ENCODE measurements at regions not wholly inside any gene's neighbourhood (a gene's known extent, or its start where the extent isn't known, plus 50 kb on each side); places are given as distances from the start of the nearest gene placed in this dataset.

- no peaks in the 10 kb centered on the region for H3K36me3 ChIP-seq (ENCODE audit: control insufficient read depth, insufficient read depth, low read length)
- no peaks in the 10 kb centered on the region for H3K4me1 ChIP-seq (ENCODE audit: control insufficient read depth, insufficient read depth, low read length)
- H3K27me3 ChIP-seq (ENCODE audit: control insufficient read depth, insufficient read depth, low read length) = no peaks in the 10 kb centered on the region
- no peak for DNase-seq
- no peak overlapping the region for H3K27ac ChIP-seq (ENCODE audit: low read length)
- no peak overlapping the region for H3K4me3 ChIP-seq (ENCODE audit: low read length)
- no CpG with 5 or more reads among the region's 2 CpGs for WGBS (ENCODE audit: insufficient coverage, low lambda C conversion rate)
- H3K9me3 ChIP-seq (ENCODE audit: control insufficient read depth, low read depth, low read length) = no peaks in the 10 kb centered on the region
Observed at GRCh38 chr4:101515099-101515498, 167.8 kb upstream of the PPP3CA start.

GRCh38 chr4:101512416-101512815 is 165.1 kb upstream of the PPP3CA start:
- Histone ChIP-seq H3K27ac (ENCODE audit: low read length) (no peak overlapping the region), H3K9me3 (ENCODE audit: control insufficient read depth, low read depth, low read length) (no peaks in the 10 kb centered on the region), H3K4me1 (ENCODE audit: control insufficient read depth, insufficient read depth, low read length) (no peaks in the 10 kb centered on the region), H3K36me3 (ENCODE audit: control insufficient read depth, insufficient read depth, low read length) (no peaks in the 10 kb centered on the region), H3K27me3 (ENCODE audit: control insufficient read depth, insufficient read depth, low read length) (no peaks in the 10 kb centered on the region), H3K4me3 (ENCODE audit: low read length) (no peak overlapping the region)
- DNase-seq = no peak
- 100% methylated on average over 1 of the region's 2 CpGs for WGBS (ENCODE audit: insufficient coverage, low lambda C conversion rate)

- H3K36me3 ChIP-seq (ENCODE audit: control insufficient read depth, insufficient read depth, low read length) = no peaks in the 10 kb centered on the region
- H3K27ac ChIP-seq (ENCODE audit: low read length) = no peak overlapping the region
- H3K4me3 ChIP-seq (ENCODE audit: low read length) = no peak overlapping the region
- no peak for DNase-seq
- no peaks in the 10 kb centered on the region for H3K9me3 ChIP-seq (ENCODE audit: control insufficient read depth, low read depth, low read length)
- no peaks in the 10 kb centered on the region for H3K4me1 ChIP-seq (ENCODE audit: control insufficient read depth, insufficient read depth, low read length)
- no peaks in the 10 kb centered on the region for H3K27me3 ChIP-seq (ENCODE audit: control insufficient read depth, insufficient read depth, low read length)
Observed at GRCh38 chr4:101501421-101501820, 154.1 kb upstream of the PPP3CA start.

GRCh38 chr4:101500742-101501141 is 153.4 kb upstream of the PPP3CA start:
- Histone ChIP-seq H3K9me3 (ENCODE audit: control insufficient read depth, low read depth, low read length) (no peaks in the 10 kb centered on the region), H3K36me3 (ENCODE audit: control insufficient read depth, insufficient read depth, low read length) (no peaks in the 10 kb centered on the region), H3K27ac (ENCODE audit: low read length) (no peak overlapping the region), H3K27me3 (ENCODE audit: control insufficient read depth, insufficient read depth, low read length) (no peaks in the 10 kb centered on the region), H3K4me1 (ENCODE audit: control insufficient read depth, insufficient read depth, low read length) (no peaks in the 10 kb centered on the region), H3K4me3 (ENCODE audit: low read length) (no peak overlapping the region)
- no peak for DNase-seq

GRCh38 chr4:101475246-101475645 is 127.9 kb upstream of the PPP3CA start:
- Histone ChIP-seq H3K27ac (ENCODE audit: low read length) (no peak overlapping the region), H3K36me3 (ENCODE audit: control insufficient read depth, insufficient read depth, low read length) (no peaks in the 10 kb centered on the region), H3K4me1 (ENCODE audit: control insufficient read depth, insufficient read depth, low read length) (no peaks in the 10 kb centered on the region), H3K27me3 (ENCODE audit: control insufficient read depth, insufficient read depth, low read length) (no peaks in the 10 kb centered on the region), H3K9me3 (ENCODE audit: control insufficient read depth, low read depth, low read length) (no peaks in the 10 kb centered on the region), H3K4me3 (ENCODE audit: low read length) (no peak overlapping the region)
- no CpG with 5 or more reads among the region's 1 CpG for WGBS (ENCODE audit: insufficient coverage, low lambda C conversion rate)
- DNase-seq = no peak

GRCh38 chr4:101471201-101471600 is 123.9 kb upstream of the PPP3CA start:
- Histone ChIP-seq H3K27ac (ENCODE audit: low read length) (no peak overlapping the region), H3K4me3 (ENCODE audit: low read length) (no peak overlapping the region), H3K36me3 (ENCODE audit: control insufficient read depth, insufficient read depth, low read length) (no peaks in the 10 kb centered on the region), H3K4me1 (ENCODE audit: control insufficient read depth, insufficient read depth, low read length) (no peaks in the 10 kb centered on the region), H3K9me3 (ENCODE audit: control insufficient read depth, low read depth, low read length) (no peaks in the 10 kb centered on the region), H3K27me3 (ENCODE audit: control insufficient read depth, insufficient read depth, low read length) (no peaks in the 10 kb centered on the region)
- no peak for DNase-seq

- no peaks in the 10 kb centered on the region for H3K4me1 ChIP-seq (ENCODE audit: control insufficient read depth, insufficient read depth, low read length)
- H3K9me3 ChIP-seq (ENCODE audit: control insufficient read depth, low read depth, low read length) = no peaks in the 10 kb centered on the region
- H3K4me3 ChIP-seq (ENCODE audit: low read length) = no peak overlapping the region
- H3K36me3 ChIP-seq (ENCODE audit: control insufficient read depth, insufficient read depth, low read length) = no peaks in the 10 kb centered on the region
- no peaks in the 10 kb centered on the region for H3K27me3 ChIP-seq (ENCODE audit: control insufficient read depth, insufficient read depth, low read length)
- WGBS (ENCODE audit: insufficient coverage, low lambda C conversion rate) = no CpG with 5 or more reads among the region's 2 CpGs
- H3K27ac ChIP-seq (ENCODE audit: low read length) = no peak overlapping the region
- no peak for DNase-seq
Observed at GRCh38 chr4:101464596-101464995, 117.3 kb upstream of the PPP3CA start.

- Histone ChIP-seq H3K9me3 (ENCODE audit: control insufficient read depth, low read depth, low read length) (no peaks in the 10 kb centered on the region), H3K36me3 (ENCODE audit: control insufficient read depth, insufficient read depth, low read length) (no peaks in the 10 kb centered on the region), H3K4me3 (ENCODE audit: low read length) (no peak overlapping the region), H3K27me3 (ENCODE audit: control insufficient read depth, insufficient read depth, low read length) (no peaks in the 10 kb centered on the region), H3K4me1 (ENCODE audit: control insufficient read depth, insufficient read depth, low read length) (no peaks in the 10 kb centered on the region), H3K27ac (ENCODE audit: low read length) (no peak overlapping the region)
- DNase-seq = no peak
Observed at GRCh38 chr4:101458914-101459313, 111.6 kb upstream of the PPP3CA start.

- no CpG with 5 or more reads among the region's 5 CpGs for WGBS (ENCODE audit: insufficient coverage, low lambda C conversion rate)
- no peak for DNase-seq
- H3K27me3 ChIP-seq (ENCODE audit: control insufficient read depth, insufficient read depth, low read length) = no peaks in the 10 kb centered on the region
- no peaks in the 10 kb centered on the region for H3K36me3 ChIP-seq (ENCODE audit: control insufficient read depth, insufficient read depth, low read length)
- no peaks in the 10 kb centered on the region for H3K4me1 ChIP-seq (ENCODE audit: control insufficient read depth, insufficient read depth, low read length)
- no peaks in the 10 kb centered on the region for H3K9me3 ChIP-seq (ENCODE audit: control insufficient read depth, low read depth, low read length)
- no peak overlapping the region for H3K27ac ChIP-seq (ENCODE audit: low read length)
- H3K4me3 ChIP-seq (ENCODE audit: low read length) = no peak overlapping the region
Observed at GRCh38 chr4:101458473-101458872, 111.1 kb upstream of the PPP3CA start.

- Histone ChIP-seq H3K36me3 (ENCODE audit: control insufficient read depth, insufficient read depth, low read length) (no peaks in the 10 kb centered on the region), H3K27me3 (ENCODE audit: control insufficient read depth, insufficient read depth, low read length) (no peaks in the 10 kb centered on the region), H3K4me1 (ENCODE audit: control insufficient read depth, insufficient read depth, low read length) (no peaks in the 10 kb centered on the region), H3K27ac (ENCODE audit: low read length) (no peak overlapping the region), H3K4me3 (ENCODE audit: low read length) (no peak overlapping the region), H3K9me3 (ENCODE audit: control insufficient read depth, low read depth, low read length) (no peaks in the 10 kb centered on the region)
- DNase-seq = no peak
- WGBS (ENCODE audit: insufficient coverage, low lambda C conversion rate) = no CpG with 5 or more reads among the region's 1 CpG
Observed at GRCh38 chr4:101451086-101451485, 103.8 kb upstream of the PPP3CA start.

GRCh38 chr4:101441446-101441845 is 94.1 kb upstream of the PPP3CA start:
- Histone ChIP-seq H3K27ac (ENCODE audit: low read length) (no peak overlapping the region), H3K4me3 (ENCODE audit: low read length) (no peak overlapping the region), H3K4me1 (ENCODE audit: control insufficient read depth, insufficient read depth, low read length) (no peaks in the 10 kb centered on the region), H3K36me3 (ENCODE audit: control insufficient read depth, insufficient read depth, low read length) (no peaks in the 10 kb centered on the region), H3K9me3 (ENCODE audit: control insufficient read depth, low read depth, low read length) (no peaks in the 10 kb centered on the region), H3K27me3 (ENCODE audit: control insufficient read depth, insufficient read depth, low read length) (no peaks in the 10 kb centered on the region)
- 86% methylated on average over 1 of the region's 3 CpGs for WGBS (ENCODE audit: insufficient coverage, low lambda C conversion rate)
- no peak for DNase-seq

- H3K27me3 ChIP-seq (ENCODE audit: control insufficient read depth, insufficient read depth, low read length) = no peaks in the 10 kb centered on the region
- DNase-seq = no peak
- no peaks in the 10 kb centered on the region for H3K36me3 ChIP-seq (ENCODE audit: control insufficient read depth, insufficient read depth, low read length)
- no peaks in the 10 kb centered on the region for H3K9me3 ChIP-seq (ENCODE audit: control insufficient read depth, low read depth, low read length)
- WGBS (ENCODE audit: insufficient coverage, low lambda C conversion rate) = 88% methylated on average over 2 of the region's 2 CpGs
- H3K4me3 ChIP-seq (ENCODE audit: low read length) = no peak overlapping the region
- H3K4me1 ChIP-seq (ENCODE audit: control insufficient read depth, insufficient read depth, low read length) = no peaks in the 10 kb centered on the region
- no peak overlapping the region for H3K27ac ChIP-seq (ENCODE audit: low read length)
Observed at GRCh38 chr4:101439926-101440325, 92.6 kb upstream of the PPP3CA start.
